ENCODE measurements at regions not wholly inside any gene's neighbourhood (a gene's known extent, or its start where the extent isn't known, plus 50 kb on each side); places are given as distances from the start of the nearest gene placed in this dataset.
A peak's percentile ranks its signal among the peaks of the same experiment; 100 is the strongest.

DNA sequence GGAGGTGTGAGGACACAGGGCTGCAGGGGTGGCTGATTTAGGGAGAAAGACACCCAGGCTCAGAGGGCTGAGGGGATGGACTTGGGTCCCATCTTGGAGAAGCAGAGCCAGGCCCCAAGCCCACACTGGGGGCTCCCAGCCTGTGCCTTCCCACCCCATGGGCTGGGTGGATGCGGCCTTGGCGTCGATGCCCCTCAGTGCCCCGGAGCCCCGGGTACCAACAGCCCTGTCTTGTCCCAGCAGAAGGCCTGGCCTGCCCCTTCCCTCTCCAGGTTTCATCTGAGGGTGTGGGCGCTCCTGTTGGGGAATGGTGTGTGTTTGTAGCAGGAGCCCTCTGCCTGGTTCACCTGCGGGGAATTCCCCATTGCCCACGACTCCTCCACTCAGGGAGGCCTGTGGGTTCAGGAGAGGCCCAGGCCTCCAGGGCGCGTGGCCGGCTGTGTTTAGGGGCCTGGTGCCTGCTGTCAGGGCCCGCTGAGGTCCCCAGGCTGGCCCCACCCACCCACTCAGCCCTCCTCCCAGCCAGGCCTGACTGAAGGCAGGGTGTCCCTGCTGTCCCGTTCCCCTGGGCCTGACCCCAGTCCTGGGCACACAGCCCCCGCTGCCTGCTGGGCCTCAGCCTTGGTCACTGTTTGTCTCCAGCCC lies 51.1 kb upstream of the BEGAIN start:
- DNase-seq = no peak

- DNase-seq = no peak
Observed at GRCh38 chr14:100639280-100639679, 52.1 kb upstream of the BEGAIN start.

DNA sequence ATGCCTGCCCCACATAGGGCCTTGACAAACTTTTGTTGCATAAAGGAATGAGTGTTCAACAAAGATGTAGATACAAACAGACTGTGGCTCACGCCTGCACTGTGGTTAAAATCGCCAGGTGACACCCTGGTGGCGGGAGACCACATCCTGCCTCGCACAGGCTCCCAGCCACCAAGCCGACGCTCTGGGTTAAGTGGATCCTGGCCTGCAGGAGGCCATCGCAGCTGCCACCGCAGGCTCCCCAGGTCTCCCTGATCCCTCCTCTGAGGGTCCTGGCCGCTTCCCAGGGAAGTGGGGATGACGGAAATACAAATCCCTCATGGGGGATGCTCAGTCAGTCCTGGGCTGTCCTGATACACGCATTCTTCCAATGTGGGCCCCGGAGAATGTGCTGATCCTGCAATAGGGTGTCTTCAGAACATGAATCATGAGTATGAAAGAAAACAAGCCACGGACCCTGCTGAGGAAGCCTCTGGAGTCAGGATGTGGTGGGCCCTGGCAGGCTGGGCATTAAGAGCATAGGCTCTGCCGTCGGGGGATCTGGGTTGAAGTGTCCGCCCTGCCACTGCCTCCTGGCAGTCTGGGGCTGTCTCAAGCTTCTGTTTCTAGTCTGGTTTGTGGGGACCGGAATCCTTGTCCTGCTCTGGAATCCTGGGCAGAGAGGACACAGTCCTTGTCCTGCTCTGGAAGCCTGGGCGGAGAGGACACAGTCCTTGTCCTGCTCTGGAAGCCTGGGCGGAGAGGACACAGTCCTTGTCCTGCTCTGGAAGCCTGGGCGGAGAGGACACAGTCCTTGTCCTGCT lies 53.5 kb upstream of the BEGAIN start:
- DNase-seq = no peak

DNA sequence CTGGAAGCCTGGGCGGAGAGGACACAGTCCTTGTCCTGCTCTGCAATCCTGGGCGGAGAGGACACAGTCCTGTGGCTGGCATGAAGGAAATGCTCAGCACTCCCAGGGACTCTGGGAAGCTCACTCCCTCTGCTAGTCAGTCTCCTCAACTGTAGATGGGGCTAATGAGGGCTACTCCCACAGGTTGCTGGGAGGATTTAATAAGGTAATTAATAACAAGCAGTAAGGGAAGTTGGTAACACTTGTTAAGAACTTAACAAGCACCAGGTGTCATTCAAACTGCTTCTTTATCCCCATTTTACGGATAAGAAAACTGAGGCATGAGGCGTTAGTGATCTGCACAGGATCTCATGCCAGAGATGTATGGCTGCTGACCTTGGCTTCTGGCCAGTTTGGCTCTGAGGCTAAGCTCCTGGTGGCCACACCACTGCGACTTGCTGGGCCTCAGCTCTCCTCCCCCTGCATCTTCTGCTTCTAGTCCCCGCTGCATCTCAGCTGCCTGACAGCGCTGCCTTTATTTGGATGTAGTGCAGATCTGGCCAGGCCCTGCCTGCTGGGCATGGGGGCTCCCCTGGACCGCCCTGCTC lies 54.1 kb upstream of the BEGAIN start:
- no peak for DNase-seq

- no peak for DNase-seq
Observed at GRCh38 chr14:100643426-100643825, 56.2 kb upstream of the BEGAIN start.

DNA sequence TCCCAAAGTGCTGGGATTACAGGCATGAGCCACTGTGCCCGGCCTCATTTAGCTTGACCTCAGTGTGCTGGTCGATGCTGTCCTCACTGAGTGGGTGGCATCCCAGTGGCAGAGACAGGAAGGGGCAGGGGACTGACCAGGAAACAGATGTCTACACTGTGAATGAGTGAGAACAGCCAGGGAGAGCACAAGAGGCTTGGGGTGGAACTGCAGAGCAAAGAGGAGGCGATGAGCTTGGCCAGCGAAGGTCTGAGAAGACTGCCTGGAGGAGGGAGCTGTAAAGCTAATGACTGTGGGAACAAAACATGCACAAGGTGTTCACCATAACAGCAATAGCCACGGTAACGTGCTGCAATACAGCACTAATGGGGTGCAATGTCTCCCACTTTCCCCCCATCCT lies 57.2 kb upstream of the BEGAIN start:
- DNase-seq = no peak

GRCh38 chr14:100644784-100645183 lies 57.6 kb upstream of the BEGAIN start:
- DNase-seq = no peak

DNA sequence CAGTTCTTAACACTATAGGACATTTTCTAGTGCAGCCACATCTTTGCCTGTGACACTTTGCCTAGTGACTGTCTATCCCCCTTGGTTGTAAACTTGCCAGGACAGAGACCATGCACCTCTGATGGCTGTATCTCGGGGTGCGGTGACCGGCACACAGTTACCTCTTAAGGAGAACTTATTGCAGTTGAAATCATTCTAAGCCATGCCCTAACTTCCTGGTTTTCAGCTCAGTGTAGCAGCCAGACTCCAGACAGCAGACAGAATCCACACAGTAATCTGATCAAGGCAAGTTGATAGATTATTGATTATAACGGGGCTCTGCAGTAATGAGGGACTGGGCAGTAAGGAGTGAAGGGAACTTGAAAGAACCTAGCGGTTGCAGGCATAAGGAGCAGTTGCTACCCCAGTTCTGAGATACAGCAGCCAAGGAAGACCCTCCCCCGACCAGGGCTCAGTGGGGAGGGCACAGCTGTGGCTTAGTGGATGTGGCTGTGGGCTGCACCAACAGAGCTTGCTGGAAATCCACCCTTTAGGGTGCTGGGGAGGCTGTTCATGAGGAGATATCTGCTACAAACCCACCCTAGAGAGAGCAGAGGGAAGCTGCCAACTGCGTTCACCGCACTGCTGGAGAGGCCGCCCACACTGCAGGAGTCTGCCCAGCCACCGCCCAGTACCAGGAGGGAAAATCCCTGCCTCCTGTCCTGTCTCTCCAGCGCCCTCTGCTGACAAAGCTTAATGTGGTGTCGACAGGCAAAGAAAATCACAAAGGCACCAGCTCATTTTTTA lies 58.2 kb upstream of the BEGAIN start:
- no peak for DNase-seq

DNA sequence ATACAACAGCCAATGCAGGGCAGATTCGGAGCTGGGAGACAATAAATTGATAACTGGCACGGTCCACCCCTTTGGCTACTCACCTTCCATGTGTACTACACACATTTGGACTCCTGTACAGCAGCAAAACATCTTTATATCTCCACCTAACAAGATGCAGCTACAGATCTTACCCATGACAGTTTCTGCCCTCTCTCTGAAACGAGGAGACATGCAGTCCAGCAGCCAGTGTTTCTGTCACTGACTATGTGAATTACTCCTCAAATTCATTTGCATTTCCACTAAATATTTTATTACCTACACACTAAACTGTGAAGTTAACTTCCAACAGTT lies 58.7 kb upstream of the BEGAIN start:
- no peak for DNase-seq

GRCh38 chr14:100648474-100649172 lies 61.4 kb upstream of the BEGAIN start:
- DNase-seq = no peak

DNA sequence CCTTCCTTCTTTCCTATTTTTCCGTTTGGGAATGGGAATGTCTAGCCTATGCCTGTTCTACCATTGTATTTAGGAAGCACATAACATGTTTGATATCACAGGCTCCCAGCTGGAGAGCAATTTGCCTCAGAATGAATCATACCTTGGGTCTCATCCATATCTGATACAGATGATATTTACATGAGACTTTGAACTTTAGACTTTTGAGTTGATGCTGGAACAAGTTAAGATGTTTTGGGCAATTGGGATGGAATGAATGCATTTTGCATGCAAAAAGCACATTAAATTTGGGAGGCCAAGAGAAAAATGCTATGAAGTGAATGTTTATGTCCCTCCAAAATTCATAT lies 61.9 kb upstream of the BEGAIN start:
- DNase-seq = no peak

DNA sequence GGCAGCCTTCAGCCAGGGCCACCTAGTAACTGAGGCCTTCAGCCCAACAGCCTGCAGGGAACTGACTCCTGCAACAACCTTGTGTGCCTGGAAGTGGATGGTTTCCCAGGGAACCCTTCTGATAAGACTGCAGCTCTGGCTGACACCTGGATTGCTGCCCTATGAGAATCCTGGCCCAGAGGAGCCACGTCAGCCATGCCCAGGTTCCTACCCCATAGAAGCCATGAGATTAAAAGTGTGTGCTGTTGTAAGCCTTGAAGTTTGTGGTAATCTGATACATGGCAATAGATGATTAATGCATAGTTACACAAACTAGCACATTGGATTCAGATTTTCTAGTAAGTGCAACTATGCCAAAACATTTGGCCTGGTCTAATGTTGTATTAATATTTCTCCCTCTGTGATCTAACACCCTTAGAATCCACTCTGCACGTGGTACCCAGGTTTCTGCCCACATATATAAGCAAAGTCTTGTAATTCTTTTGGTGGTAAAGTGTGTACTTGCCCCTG lies 64.8 kb upstream of the BEGAIN start:
- no peak for DNase-seq

GRCh38 chr14:100652744-100653143 lies 65.5 kb upstream of the BEGAIN start:
- no peak for DNase-seq

DNA sequence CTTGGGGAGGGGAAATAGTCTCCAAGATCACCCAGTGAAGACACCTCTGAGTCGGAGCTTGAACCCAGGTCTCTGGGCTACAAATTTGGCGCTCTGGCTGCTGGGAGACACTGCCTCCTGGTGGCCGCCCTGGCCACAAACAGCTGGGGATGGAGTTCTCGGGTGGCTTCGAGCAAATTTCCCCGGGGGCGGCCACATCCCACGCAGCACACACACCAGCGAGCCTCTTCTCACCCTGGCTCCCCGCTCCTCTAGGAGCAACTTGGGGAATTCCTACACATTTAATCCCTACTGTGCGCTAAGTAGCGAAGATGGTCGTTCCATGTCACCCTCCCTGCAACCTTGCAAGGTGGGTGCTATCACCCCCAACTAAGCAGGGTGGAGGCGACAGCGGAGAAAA lies 66.2 kb upstream of the BEGAIN start:
- no peak for DNase-seq

GRCh38 chr14:100654025-100654813 lies 67.0 kb upstream of the BEGAIN start:
- no peak for DNase-seq

- peak; percentile 56 for DNase-seq
Observed at GRCh38 chr14:100654814-100655740, 67.9 kb upstream of the BEGAIN start.

DNA sequence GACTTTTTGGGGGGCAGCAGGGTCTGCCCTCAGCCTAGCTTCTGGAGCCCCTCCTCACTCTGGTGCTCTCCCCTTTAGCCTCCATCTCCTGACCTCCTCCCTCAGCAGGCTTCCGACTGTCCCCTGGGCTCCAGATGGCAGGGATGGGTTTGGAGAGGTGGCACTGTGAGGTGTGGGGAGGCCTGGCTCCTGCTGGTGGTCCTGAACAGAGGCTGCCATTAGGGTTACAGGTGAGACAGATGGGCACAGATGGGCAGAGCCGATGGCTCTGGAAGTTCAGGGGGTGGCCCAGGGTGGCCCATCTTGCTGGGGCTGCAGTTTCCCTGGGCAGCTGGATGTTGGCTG lies 68.5 kb upstream of the BEGAIN start:
- no peak for DNase-seq

DNA sequence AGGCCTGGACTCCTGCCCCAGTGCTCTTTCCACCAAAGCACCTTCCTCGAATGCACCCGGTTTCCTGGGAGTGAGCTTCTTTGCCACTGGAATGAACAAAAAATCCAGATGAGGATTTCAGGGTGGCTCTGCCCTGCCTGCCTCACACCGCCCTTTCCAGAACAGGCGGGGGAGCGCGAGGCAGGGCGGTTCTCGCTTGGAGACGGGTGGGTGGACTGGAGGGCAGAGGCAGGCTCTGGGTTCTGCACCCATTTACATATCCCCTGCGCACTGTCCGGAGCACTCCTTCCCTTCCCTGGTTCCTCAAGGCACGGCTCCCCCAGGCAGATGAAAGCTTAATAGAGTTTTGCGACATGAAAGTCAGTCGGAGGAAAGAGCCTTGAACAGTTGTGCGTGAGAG lies 69.7 kb upstream of the DLK1 start:
- no peak for DNase-seq

DNA sequence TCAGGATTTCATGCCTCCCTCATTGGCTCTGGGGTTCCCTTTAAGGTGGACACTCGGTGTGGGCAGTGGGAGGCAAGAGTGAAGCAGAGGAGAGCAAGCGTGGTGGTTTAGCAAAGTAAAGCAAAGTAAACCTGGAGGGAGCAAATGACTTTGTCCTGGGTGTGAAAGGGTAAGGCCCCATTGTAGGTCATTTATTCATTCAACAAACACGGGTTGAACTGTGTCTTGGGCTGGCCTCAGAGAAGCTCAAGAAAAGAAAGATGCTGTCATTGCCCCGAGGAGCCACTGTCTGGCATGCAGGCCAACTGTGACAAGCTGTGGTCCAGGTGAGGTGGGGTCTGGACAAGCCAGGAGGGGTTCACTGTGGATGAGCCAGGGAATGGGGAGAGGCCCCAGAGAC lies 68.9 kb upstream of the DLK1 start:
- DNase-seq = no peak

DNA sequence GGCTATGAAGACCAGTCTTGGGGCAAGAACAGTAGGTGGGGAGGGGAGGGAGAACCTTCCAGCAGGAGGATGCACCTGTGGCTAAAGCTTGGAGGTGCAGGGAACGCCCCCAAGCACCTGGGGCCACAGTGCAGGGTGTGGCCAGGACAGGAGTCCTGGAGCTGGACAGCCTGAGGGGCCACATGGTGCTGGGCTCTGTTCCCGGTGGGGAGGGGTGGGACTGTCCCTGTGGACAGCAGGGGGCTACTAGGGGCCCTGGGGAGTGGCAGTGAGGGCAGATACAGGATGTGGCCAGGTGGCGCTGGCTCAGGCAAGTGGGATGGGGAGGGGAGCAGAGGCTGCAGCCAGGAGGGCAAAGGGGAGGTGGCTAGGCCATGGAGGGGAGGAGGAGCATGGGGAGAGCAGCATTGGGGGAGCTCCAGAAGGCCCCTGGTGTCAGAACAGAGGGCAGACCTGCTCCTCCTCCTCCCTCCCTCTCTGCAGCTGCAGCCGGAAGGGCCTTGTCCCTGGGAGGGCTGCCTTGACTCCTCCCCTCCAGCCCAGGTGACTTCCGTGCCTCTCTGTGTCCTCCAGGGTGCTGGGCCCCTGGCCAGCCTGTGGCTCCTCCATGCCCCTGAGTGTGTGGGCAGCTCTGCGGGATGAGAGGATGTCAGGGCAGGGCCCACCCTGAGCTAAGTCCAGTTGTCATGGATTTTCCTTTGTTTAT lies 68.4 kb upstream of the DLK1 start:
- DNase-seq = no peak
